HG03575 (cell line): ENCODE measurements at regions not wholly inside any gene's neighbourhood (a gene's known extent, or its start where the extent isn't known, plus 50 kb on each side); places are given as distances from the start of the nearest gene placed in this dataset.
"Not testable (repeated sequence)": the region's sequence is repeated elsewhere in the genome, so short reads cannot be mapped to it uniquely, and the experiment has no call there.

ENCODE experiments used
- ATAC-seq: cut with Tn5 transposase; IDR thresholded peaks from one replicate; pipeline ENCODE4 v1.9.1; 2021; ENCODE audit not compliant: unreplicated experiment, insufficient number of reproducible peaks, low FRiP score; ENCODE audit errors: extremely low read depth

DNA sequence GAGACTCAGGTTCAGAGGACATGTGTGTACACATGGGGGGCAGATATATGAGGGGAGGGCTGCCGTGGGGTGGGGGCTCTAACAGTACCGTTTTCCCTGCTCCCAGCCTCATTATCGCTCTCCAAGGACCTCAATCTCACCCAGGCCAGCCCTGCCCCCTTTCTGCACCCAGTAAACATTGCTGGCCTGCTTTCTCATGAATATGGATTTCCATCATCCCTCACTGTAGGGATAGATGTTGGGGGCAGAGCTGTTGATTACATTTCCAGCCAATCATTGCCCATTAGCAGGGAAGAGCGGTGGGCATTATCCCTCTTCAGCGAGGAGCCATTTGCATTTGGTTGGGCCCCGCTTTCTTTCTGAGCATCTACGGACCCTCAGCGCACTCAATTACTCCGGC, 273.8 kb downstream of the RPS6KC1 start:
- ATAC-seq = no peak

DNA sequence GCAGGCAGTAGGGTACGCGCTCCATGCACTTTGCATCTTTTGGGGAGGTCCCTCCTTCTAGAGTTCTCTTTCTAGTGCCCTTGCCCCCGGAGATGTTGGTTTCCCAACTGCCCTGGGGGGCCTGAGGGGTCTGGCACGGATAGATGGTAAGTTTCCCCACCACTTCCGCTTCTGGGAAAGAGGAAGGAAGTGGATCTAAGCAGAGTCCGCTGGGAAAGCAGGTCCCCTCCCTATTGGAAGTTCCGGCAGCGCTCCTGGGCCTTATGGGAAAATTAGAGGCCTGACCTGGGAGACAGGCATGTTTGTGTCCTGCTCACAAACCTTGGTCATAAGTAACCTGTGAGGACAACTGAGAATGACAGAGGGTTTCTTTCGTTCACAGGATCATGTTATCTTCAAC, 274.4 kb downstream of the RPS6KC1 start:
- no peak for ATAC-seq

DNA sequence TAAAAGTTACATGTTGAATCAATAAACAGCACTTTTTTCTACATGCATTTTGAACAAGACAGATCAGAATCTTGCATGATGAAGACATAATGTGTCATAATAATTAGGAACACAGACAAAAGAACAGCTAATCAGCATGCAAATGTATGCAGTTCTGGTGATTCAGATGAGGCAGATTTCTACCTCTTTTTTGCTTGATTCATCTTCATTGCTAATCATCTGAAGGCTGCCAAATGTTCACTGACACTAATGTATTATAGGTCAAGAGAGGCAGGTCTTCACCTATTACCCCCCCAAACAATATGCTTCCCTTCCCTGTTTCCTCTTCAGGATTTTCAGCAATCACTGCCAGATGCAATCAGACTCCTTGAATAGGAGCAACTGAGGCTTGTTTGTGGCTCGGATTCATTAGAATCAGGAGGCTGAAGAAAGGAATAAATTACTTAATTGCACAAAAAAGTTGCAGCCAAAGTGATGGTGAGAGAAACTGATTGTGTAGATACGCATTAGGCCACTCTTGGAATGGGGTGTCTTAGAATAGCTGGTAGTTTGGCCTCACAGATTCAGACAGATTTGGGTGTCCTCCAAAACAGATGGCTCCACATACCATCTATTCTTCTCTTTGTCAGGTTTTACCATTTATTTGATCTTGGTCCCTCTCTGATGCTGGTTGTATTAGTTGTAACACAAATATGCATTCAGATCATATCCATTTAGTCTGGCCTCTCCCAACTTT, 275.4 kb downstream of the RPS6KC1 start:
- ATAC-seq = no peak

DNA sequence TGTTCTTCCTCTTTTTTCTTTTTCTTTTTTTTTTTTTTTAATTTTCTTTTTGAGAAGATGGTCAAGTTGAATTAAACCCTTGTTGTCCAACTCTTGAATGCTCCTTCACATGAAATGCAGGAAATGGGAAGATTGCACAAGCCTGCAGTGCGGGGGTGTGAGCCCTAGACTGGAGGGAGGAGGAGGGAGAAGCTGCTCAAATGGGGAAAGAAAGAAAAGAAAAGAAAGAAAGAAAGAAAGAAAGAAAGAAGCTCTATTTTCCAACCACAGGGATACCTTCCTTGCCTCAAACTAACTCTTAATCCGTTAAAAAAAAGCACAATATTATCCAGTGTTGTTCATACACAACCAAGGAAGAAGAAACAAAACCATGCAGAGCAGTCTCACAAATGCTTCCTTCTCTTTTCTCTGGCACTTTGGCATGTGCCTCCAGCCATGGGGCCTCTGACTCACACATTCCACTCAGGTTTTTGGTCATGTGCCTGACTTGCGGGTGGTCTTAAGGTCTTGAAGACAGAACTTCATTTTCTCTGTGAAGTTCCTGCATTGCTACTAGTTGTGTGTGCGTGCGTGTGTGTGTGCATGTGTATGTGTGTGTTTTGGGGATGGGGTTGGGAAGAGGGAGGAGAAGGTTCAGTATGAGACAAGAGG, 276.1 kb downstream of the RPS6KC1 start:
- no peak for ATAC-seq

DNA sequence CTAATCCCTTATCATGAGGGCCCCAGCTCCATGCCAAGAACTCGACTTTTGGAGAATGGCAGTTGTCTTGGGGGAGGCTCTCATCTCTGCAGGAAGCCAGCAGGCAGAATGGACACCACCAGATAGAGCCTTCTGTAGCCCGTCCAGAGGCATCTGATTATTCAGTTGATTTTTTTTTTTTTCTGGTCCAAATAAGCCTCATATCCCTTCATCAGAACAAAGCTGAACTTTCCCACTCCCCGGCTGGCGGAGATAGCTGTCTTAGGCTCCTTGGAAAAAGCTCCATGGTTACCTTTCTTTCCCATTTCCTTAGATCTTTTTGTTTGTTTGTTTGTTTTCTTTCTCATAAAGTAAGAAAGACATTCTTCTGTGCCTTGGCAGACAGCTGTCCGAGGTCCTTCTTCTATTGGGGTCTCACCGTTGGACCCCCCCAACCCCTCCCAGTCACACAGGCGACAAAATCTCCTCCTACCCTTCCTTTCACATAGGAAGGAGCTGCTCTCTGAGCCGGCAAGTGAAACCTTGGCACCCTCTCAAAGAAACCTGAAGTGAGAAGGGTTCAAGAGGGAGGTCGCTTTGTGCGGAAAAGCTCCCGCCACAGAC, 278.5 kb downstream of the RPS6KC1 start:
- ATAC-seq = no peak

DNA sequence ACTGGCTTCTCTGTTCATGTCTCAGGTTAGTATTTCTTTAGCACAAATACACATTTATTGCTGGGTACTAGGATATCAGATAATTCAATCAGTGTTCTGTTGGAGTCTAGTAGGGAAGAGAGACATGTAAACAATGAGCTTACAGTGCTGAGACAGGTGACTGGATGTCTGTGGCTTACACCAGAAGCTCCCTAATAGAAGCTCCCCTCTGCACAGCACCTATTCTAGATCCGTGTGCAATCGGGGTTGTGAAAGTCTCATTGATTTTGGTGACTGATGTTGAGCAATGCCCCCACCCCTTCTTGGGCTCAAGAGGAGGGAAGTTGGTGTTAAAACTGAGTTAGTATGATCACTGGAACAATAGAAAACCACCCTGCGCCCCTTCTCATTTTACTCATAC, 279.2 kb downstream of the RPS6KC1 start:
- no peak for ATAC-seq

DNA sequence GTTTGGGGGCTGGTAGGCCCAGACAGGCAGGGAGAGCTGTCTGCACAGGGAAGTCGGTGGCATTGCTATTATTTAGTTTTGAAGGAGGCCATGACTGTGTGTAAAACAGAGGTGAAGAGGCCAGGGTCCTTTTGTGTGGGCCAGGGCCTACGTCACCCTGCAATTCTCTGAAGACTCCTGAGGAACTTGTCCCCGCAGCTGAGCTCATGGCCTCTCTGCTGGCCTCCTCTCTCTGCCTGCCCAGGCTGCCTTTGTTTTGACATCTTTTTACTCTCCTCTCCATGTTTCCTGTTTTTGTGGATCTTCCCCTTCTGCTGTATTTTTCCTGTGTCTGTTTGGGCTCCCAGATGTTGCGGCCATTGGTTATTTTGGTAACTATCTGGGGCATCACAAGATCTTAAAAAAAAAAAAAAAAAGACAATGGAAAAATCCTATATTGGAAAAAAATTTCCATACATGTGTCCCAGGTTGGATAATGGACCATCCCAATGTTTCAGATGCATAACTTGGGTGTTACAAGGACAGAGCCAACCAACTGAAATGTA, 280.7 kb downstream of the RPS6KC1 start:
- ATAC-seq = no peak

DNA sequence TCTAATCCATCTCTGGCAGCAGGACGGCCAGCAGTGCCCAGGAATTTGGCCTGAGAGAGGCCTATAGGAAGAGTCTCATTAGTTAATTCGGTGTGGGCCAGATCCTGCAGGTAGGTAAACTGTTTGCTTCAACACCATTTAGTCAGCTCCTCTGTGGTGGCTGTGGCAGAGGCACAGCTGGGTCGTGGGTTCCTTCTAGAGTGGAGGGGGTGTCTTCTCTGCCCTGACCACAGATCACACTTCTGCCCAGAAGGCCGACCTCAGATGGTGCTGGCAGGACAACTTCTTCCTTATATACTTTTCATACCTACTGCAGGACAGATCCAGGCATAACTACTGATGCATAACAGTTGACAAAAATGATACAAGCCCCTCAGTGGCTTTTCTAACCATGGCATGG, 281.4 kb downstream of the RPS6KC1 start:
- no peak for ATAC-seq

DNA sequence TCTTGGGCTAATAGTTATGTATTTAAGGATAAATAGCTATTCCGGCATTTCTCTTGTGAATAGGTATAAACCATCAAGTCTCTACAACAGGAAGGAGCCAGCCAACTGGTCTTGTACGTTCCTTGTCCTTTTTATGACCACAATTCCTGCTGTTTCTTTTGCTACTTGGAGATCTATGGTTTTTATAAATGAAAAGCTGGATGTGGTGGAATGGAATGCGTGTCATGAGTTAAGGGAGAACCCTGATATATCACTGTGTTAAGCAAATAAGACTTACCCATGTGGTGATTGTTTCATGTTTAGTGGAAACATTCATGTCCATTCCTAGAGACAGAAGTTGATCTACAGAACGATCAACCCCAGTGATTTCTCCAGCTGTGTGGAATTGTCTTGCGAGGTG, 282.1 kb downstream of the RPS6KC1 start:
- ATAC-seq = no peak

DNA sequence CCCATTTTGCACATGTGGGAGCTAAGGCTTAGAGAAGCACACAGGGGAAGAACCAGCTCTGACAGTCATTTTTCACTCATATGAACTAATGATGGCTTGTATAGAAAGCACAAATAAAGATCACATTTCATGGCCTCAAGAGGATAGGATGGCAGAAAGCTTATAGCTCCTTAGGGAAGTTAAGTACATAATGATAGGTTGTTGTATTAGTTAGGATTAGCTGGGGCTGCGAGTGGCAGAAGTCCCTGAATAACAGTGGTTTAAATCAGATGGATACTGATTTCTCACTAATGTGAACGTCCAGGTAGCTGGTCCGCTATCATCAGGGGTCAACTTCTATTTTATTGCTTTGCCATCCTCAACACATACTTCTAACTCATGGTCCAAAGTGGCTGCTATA, 284.0 kb downstream of the RPS6KC1 start:
- ATAC-seq = no peak

DNA sequence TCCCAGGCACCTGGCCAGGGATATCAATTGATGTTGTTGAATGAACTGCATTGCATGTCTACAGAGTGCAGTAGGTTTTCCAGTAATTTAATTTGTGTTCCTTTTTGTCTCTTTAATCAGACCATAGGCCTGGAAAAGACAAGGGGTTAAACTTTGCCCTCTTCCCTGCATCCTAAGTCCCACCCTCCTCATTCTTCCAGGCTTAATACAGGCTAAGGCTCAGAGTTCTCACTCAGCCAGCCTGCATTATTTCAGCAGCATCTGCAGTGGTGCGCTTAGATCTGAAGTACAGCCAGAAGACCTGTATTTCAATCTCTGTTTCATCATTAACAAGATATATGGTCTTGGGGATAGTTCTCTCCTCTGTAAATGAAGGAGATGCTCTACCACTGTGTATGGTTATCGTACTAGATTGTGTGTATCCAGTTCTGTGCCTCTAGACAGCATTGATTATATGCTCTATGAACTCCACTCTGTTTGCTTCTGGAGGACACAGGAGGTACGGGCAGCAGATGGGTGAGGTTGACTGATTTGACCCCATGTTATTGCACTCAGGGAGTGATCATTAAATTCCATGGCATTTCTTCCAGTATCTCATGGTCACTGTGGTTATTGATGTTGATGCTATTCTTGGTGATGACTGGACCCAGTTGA, 286.1 kb downstream of the RPS6KC1 start:
- no peak for ATAC-seq

DNA sequence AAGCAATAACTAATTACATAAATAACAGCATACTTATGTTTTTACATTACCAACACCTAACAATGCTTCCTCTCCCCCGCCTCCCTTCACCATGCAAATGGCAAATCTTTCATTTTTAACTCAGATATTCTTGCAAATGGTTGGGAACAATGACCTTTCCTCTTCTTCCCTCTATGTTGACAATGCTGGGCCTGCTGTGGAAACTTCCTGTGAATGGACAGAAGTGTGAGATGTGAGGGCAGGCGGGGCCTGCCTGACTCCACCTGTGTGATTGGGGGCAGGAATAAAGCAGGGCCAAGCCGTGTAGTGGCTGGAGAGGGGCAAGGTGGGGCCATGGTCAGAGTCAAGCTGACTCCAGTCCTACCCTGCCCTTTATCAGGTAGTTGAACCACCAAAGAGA, 289.6 kb downstream of the RPS6KC1 start:
- no peak for ATAC-seq

DNA sequence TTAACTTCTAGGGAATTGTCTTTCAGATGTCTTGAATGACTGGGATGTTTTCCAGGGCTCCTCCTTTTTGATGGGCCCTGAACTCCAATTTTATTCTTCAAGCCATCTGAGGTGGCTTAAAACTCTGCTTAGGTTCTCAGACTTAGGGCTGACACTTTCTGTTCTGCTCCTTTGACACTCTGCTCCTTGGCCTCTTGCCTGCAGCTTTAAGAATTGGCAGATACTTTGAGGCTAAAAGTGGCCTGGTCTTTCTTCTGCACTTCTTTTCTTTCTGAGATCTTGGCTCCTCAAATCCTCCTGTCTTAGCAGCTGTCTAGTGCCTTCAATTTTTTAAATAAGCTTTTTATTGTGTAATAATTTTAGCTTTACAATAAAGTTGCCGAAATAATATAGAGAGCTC, 294.6 kb downstream of the RPS6KC1 start:
- no peak for ATAC-seq

DNA sequence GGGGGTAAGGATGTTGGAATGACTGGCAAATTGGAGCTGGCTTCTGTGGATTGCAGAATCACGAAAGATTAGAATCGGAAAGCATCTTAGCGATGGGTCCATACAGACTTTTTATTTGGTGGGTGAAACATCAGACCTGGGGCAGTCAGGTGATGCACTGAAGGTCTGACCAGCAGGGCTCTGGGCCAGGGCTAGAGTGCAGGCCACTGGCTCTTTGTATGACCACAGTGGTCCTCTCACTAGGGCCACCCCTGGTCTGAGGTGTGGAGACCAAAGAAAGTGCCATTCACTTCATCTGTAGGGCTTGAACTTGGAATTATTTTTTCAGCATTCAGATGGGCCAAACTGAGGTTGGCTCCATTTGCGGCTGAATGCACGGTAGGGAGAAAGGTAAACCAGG, 306.4 kb downstream of the RPS6KC1 start:
- ATAC-seq = no peak

DNA sequence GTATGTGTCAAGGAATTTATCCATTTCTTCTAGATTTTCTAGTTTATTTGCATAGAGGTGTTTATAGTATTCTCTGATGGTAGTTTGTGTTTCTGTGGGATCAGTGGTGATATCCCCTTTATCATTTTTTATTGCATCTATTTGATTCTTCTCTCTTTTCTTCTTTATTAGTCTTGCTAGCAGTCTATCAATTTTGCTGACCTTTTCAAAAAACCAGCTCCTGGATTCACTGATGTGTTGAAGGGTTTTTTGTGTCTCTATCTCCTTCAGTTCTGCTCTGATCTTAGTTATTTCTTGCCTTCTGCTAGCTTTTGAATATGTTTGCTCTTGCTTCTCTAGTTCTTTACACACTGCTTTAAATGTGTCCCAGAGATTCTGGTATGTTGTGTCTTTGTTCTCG, 307.3 kb downstream of the RPS6KC1 start:
- ATAC-seq = not testable (repeated sequence)

DNA sequence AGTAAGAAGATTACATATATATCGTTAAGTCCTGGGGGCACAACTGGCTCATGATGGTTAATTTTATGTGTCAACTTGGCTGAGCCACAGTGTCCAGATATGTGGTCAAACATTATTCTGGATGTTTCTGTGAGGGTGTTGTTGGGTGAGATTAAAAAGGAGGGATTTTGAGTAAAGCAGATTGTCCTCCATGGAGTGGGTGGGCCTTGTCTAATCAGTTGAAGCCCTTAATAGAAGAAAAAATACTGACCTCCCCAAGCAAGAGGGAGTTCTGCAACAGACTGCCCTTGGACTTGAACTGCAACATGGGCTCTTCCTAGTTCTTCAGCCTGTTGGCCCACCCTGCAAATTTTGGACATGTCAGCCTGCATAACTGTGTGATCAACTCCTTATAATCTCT, 311.6 kb downstream of the RPS6KC1 start:
- ATAC-seq = no peak

DNA sequence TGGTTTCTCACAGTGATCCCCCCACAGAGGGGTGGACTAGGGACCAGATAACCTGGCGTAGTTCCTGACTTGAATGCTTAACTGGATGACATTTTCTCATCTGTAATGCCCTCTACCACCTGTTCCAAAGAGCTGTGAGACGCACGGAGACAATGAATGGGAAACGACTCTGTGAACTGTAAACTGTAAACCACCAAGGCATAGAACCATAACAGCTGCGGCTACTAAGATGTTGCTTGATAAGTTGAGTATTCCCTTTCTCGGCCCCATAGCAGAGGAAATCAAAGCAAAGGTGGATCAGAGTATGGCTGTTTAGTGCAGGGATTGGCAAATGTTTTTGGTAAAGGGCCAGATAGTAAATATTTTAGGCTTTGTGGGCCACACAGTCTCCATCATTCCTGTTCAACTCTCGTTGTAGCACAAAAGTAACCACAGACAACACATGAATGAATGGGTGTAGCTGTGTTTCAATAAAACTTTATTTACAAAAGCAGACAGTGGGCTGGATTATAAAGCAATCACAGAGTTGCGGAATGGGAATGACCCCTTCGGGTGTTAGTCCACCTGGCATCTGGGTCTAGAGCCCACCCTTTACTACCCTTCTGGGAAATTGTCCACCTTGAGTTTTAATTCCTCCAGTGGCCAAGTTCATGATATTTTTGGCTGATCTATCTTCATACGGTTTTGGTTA, 315.2 kb downstream of the RPS6KC1 start:
- no peak for ATAC-seq

DNA sequence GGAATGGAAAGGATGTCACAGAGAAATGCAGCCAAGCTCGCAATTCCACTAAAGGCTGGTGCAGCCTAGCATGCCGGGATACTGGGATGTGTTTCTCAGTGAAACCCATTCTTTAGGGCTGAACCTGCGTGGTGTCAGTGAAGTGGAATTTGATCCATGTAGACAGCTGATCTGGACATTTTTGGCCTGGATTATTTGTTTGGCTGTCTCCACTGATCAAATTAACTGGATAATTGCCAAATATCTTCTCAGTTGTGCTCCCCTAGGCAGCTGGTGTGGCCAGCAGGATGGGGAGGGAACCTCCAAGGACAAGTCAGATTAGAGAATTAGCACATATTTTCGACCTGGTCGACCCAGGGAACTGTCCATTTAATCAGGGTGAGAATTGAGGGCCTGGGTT, 318.4 kb downstream of the RPS6KC1 start:
- ATAC-seq = no peak

DNA sequence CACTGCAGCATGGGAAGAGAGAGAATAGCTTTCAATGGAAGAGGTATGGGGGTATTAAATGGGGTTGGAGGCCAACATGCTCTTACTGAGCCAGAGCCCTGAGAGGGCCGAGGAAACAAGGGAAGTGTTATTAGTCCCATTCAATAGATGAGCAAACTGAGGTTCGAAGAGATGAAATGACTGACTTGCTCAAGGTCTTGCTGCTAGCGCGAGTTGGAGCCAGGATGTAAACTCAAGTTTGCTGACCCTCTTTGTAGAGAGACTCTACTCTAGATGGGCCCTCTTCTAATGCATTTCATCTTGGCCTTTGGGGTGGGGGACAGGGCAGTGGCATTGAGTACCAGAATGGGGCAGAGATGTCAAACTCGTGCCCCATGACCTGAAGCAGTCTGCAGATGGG, 319.5 kb downstream of the RPS6KC1 start:
- no peak for ATAC-seq
